BE2C (cell line): ENCODE measurements at regions not wholly inside any gene's neighbourhood (a gene's known extent, or its start where the extent isn't known, plus 50 kb on each side); places are given as distances from the start of the nearest gene placed in this dataset.

Source experiments
- DNase-seq: peaks from one replicate; pipeline ENCODE4 v3.0.0-alpha.2; 2020
- H3K27me3 ChIP-seq: fragments of 250-450 bp; sonication (Bioruptor Pico); 2 replicates; pipeline ENCODE4 v1.5.1; 2020; ENCODE audit warnings: mild to moderate bottlenecking
- H3K36me3 ChIP-seq: fragments of 250-450 bp; sonication (Bioruptor Pico); 2 replicates; pipeline ENCODE4 v1.5.1; 2020; ENCODE audit warnings: mild to moderate bottlenecking
- H3K4me1 ChIP-seq: fragments of 250-450 bp; sonication (Bioruptor Pico); 2 replicates; pipeline ENCODE4 v1.5.1; 2020
- H3K4me3 ChIP-seq: 2 replicates; pipeline ENCODE4 v1.5.1; 2011; ENCODE audit warnings: low read depth, low read length
- H3K9me3 ChIP-seq: fragments of 250-450 bp; sonication (Bioruptor Pico); 2 replicates; pipeline ENCODE4 v1.5.1; 2020
- TF ChIP-seq, protein P1 (sequence below): IDR thresholded peaks from 2 replicates; pipeline ENCODE4 v1.5.1; 2012; ENCODE audit warnings: mild to moderate bottlenecking, low read depth, low read length

DNA sequence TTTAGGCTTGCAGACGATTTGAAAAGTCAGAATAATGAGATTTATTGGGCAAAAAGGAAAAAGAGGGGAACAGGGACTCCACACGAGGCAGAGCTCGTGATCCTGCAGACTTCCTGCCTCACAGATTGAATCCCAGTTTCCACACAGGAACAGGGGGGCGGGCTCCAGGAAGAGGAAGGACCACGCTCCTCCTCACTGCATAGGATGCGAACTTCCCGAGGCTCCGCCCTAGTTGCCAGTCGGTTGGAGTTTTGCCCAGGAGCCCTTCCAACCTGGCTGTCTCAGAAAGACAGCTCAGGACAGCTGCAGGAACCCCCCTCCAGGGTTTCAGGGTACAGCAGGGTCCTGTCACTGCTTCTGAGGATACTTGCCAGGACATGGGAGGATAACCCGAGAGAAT, 488.3 kb upstream of the ADARB2 start:
- no peak for DNase-seq
- no peaks in the 10 kb centered on the region for H3K36me3 ChIP-seq
- TF ChIP-seq, protein P1, sequence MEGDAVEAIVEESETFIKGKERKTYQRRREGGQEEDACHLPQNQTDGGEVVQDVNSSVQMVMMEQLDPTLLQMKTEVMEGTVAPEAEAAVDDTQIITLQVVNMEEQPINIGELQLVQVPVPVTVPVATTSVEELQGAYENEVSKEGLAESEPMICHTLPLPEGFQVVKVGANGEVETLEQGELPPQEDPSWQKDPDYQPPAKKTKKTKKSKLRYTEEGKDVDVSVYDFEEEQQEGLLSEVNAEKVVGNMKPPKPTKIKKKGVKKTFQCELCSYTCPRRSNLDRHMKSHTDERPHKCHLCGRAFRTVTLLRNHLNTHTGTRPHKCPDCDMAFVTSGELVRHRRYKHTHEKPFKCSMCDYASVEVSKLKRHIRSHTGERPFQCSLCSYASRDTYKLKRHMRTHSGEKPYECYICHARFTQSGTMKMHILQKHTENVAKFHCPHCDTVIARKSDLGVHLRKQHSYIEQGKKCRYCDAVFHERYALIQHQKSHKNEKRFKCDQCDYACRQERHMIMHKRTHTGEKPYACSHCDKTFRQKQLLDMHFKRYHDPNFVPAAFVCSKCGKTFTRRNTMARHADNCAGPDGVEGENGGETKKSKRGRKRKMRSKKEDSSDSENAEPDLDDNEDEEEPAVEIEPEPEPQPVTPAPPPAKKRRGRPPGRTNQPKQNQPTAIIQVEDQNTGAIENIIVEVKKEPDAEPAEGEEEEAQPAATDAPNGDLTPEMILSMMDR, result no peak

DNA sequence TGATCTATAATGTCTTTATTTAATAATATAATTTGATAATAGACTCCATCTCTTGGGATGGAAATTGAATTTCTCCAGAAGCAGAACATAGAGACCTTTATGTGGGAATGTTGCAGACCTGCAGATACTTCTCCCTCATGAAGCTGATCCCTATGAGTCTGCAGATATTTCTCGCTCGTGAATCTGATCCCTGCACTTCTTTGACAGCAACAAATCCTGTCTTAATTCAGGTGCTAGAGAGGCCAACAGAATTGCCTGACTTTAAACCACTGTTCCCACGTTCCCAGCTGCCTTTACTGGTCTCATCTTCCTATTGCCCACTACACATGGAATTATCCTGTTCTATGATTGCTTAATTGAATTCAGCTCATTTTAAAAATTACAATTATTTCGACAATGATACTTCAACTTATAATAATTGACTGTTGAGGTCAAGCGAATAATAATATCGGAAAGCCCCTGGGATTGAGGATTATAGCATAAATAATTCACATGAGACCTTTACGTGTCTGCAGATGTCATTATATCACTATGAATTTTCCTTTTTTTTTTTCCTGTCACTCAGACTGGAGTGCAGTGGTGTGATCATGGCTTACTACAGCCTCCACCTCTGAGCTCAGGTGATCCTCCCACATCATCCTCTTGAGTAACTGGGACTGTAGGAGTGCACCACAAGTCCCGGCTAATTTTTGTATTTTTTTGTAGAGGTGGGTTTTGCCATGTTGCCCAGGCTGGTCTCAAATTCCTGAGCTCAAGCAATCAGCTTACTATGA, 486.4 kb upstream of the ADARB2 start:
- TF ChIP-seq, protein P1, result no peak
- DNase-seq, result no peak
- H3K9me3 ChIP-seq, result no peaks in the 10 kb centered on the region

More for the DNA sequence above, 488.3 kb upstream of the ADARB2 start:
- no peaks in the 10 kb centered on the region for H3K9me3 ChIP-seq
- H3K4me3 ChIP-seq, result no peak overlapping the region
- H3K27me3 ChIP-seq, result no peaks in the 10 kb centered on the region
- H3K4me1 ChIP-seq, result no peaks in the 10 kb centered on the region

DNA sequence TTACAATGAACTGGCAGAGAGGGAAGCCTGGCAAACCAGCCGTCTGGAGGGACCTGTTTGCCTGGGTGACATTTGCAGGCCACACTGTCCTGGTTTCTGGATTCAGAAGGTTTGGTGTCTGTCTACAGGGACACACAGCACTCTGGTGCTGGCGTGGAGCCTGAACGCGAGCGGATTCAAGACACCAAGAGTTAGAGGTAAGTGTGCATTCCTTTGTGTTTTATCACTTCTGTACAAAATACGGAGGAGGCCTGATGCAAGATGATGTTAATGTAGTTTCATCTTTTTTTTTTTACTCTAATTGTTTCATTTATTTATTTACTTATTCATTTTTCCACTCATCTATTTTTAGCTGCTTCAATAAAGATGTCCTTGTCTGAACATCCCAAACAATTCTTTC, 485.3 kb upstream of the ADARB2 start:
- Histone ChIP-seq H3K4me1 (no peaks in the 10 kb centered on the region), H3K9me3 (no peaks in the 10 kb centered on the region), H3K36me3 (no peaks in the 10 kb centered on the region), H3K27me3 (no peaks in the 10 kb centered on the region), H3K4me3 (no peak overlapping the region)
- DNase-seq, result no peak
- TF ChIP-seq, protein P1, result no peak

More for the DNA sequence above, 486.4 kb upstream of the ADARB2 start:
- Histone ChIP-seq H3K27me3 (no peaks in the 10 kb centered on the region), H3K4me1 (no peaks in the 10 kb centered on the region), H3K36me3 (no peaks in the 10 kb centered on the region), H3K4me3 (no peak overlapping the region)

DNA sequence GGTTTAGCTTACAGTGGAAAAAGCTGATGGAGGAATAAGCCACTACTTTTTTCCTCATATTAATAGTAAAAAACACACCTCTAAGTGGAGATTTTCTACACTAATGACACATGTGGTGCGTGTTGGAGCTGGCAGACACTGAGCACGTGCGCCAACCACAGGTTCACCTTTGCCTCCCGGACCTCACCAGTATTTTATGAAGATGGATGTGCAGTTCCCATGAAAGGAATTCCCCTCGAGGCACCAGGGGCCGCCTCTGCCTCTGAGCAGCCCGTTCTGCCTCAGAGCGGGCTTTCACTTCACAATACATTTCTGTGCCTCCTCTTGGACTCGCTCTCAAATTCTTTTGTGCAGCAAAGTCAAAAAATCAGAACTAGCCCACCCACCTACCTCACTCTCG, 477.5 kb upstream of the ADARB2 start:
- Histone ChIP-seq H3K9me3 (no peaks in the 10 kb centered on the region), H3K27me3 (no peaks in the 10 kb centered on the region), H3K36me3 (no peaks in the 10 kb centered on the region), H3K4me3 (no peak overlapping the region), H3K4me1 (no peaks in the 10 kb centered on the region)
- TF ChIP-seq, protein P1, result no peak
- no peak for DNase-seq

DNA sequence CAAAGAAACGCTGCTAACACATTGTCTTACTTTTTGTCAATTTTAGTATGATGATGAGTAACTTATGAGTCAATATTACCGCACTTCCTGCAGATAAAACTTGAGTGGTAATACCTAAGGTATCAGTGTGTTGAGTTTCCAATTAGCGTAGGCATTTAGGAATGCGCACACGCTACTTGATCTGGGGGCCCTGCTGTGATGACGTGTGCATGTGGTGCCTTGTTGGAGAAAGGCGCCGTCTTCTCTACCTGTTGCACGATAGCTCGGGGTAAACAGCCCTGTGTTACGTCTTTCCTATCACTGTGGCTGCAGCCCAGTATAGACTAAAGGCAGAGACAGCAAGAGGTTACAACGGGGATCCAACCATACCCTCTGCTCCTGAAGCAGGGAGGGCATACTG, 476.8 kb upstream of the ADARB2 start:
- Histone ChIP-seq H3K4me1 (no peaks in the 10 kb centered on the region), H3K4me3 (no peak overlapping the region), H3K9me3 (no peaks in the 10 kb centered on the region), H3K36me3 (no peaks in the 10 kb centered on the region), H3K27me3 (no peaks in the 10 kb centered on the region)
- DNase-seq, result no peak
- TF ChIP-seq, protein P1, result no peak

DNA sequence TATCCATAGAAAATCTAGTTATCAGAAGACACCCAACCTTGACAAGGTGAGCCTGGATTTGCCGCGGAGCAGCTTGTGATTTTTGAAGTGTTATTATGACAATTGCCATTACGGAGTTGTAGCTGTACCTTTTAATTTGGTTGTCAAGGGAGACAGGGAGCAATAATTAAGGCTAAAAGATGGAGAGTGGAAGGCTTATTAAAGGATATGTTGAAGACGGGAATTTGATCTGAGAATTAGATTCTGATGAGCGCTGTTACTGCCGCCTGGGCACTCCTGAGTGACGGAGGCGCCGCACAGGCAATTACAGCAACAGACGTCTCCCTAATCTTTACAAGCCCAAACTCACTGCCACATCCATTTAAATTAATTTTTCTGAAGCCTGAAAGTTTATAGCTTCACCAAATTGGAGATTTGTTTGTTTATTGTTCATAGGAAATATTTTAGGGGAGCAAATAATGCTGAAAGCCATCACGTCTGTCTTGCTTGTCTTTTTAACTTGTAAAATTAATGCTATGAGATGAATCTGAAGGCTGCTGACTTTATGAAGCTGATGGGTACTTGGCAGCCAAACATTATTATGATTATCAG, 475.0 kb upstream of the ADARB2 start:
- Histone ChIP-seq H3K4me3 (no peak overlapping the region), H3K4me1 (no peaks in the 10 kb centered on the region), H3K36me3 (no peaks in the 10 kb centered on the region), H3K27me3 (no peaks in the 10 kb centered on the region), H3K9me3 (no peaks in the 10 kb centered on the region)
- DNase-seq, result no peak
- TF ChIP-seq, protein P1, result no peak
